NT2/D1 (cell line): ENCODE measurements at regions not wholly inside any gene's neighbourhood (a gene's known extent, or its start where the extent isn't known, plus 50 kb on each side); places are given as distances from the start of the nearest gene placed in this dataset.

ENCODE experiments used
- YY1 ChIP-seq: IDR thresholded peaks from 2 replicates; pipeline ENCODE4 v1.6.1; 2011; ENCODE audit not compliant: insufficient read length, insufficient read depth
- ZNF274 ChIP-seq: IDR thresholded peaks from 2 replicates; pipeline ENCODE4 v1.6.1; 2011; ENCODE audit warnings: mild to moderate bottlenecking, low read depth, low read length

GRCh38 chr16:60438894-60439293 lies 1597.3 kb downstream of the CDH8 start:
- TF ChIP-seq ZNF274 (no peak), YY1 (no peak)
